Activated naive CD8-positive, alpha-beta T cell (primary cell): ENCODE measurements at regions not wholly inside any gene's neighbourhood (a gene's known extent, or its start where the extent isn't known, plus 50 kb on each side); places are given as distances from the start of the nearest gene placed in this dataset.

Experiments
- H3K27ac Mint-ChIP-seq: one replicate; pipeline ENCODE4 v1.8.0; 2021; ENCODE audit warnings: mixed read lengths
- H3K27me3 Mint-ChIP-seq: one replicate; pipeline ENCODE4 v1.8.0; 2021; ENCODE audit warnings: mixed read lengths
- H3K36me3 Mint-ChIP-seq: one replicate; pipeline ENCODE4 v1.8.0; 2021; ENCODE audit warnings: mixed read lengths
- H3K4me1 Mint-ChIP-seq: one replicate; pipeline ENCODE4 v1.8.0; 2021; ENCODE audit warnings: low read depth, mixed read lengths
- H3K4me3 Mint-ChIP-seq: one replicate; pipeline ENCODE4 v1.8.0; 2021; ENCODE audit warnings: mild to moderate bottlenecking, mixed read lengths
- H3K9me3 Mint-ChIP-seq: one replicate; pipeline ENCODE4 v1.8.0; 2021; ENCODE audit warnings: low read depth, mixed read lengths

GRCh38 chrX:40272141-40272540 lies 174.4 kb upstream of the BCOR start:
- H3K36me3 Mint-ChIP-seq, result no peaks in the 10 kb centered on the region
- no peaks in the 10 kb centered on the region for H3K27me3 Mint-ChIP-seq
- no peak overlapping the region for H3K4me3 Mint-ChIP-seq
- H3K4me1 Mint-ChIP-seq, result peaks cover 2% of the 10 kb centered on the region
- H3K27ac Mint-ChIP-seq, result no peak overlapping the region
- H3K9me3 Mint-ChIP-seq, result no peaks in the 10 kb centered on the region

GRCh38 chrX:40268188-40268520 lies 170.4 kb upstream of the BCOR start:
- H3K4me3 Mint-ChIP-seq, result no peak overlapping the region
- no peaks in the 10 kb centered on the region for H3K27me3 Mint-ChIP-seq
- H3K4me1 Mint-ChIP-seq, result peaks cover 7% of the 10 kb centered on the region
- H3K9me3 Mint-ChIP-seq, result no peaks in the 10 kb centered on the region
- no peak overlapping the region for H3K27ac Mint-ChIP-seq
- no peaks in the 10 kb centered on the region for H3K36me3 Mint-ChIP-seq

DNA sequence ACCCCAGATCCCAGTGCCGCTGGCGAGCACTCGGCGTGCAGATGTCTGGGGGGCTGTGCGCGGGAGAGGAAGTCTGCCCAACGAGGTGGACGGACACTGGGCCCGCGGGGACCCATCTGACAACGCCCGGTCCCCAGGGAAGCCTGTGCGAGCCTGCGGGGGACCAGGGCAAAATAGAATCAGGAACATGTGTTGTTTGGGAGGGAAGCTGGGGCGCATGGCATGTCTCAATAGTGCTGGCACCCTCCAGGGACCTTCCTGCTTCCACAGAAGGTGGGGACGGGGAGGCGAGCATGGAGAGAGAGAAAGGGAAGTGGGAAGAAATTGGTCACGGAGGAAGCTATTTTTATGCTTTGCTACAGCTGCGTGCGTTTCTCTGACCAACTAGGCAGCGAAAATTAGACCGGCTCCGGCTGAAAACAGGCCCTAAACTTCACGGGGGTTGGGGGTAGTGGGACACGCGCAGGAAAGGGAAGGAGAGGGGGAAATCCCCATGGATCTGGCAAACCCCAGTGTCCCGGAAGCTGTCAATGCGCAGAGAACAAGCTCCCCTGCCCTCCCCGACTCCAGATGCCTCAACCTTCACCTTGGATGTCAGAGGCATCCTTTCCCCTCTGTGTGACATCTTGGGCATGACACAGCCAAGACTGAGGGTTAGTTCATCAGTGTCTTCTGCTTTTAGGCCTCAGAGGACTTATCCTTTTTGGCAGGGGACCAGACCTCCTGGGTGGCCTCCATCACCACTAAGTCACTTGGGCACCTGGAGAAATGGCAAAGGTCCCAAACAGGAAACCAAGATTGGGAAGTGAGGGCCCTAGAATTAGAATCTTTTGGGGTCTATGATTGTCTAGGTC lies 169.8 kb upstream of the BCOR start:
- no peaks in the 10 kb centered on the region for H3K27me3 Mint-ChIP-seq
- peak overlapping the region; percentile 31 for H3K4me3 Mint-ChIP-seq
- H3K36me3 Mint-ChIP-seq, result no peaks in the 10 kb centered on the region
- H3K9me3 Mint-ChIP-seq, result no peaks in the 10 kb centered on the region
- peaks cover 5% of the 10 kb centered on the region for H3K4me1 Mint-ChIP-seq
- no peak overlapping the region for H3K27ac Mint-ChIP-seq

- Mint-ChIP-seq H3K27me3 (no peaks in the 10 kb centered on the region), H3K36me3 (no peaks in the 10 kb centered on the region), H3K27ac (peak overlapping the region; percentile 34), H3K4me1 (peaks cover 5% of the 10 kb centered on the region), H3K9me3 (no peaks in the 10 kb centered on the region), H3K4me3 (peak overlapping the region; percentile 73)
Observed at GRCh38 chrX:40266490-40267333, 169.0 kb upstream of the BCOR start.

GRCh38 chrX:40265936-40266335 lies 168.2 kb upstream of the BCOR start:
- no peaks in the 10 kb centered on the region for H3K9me3 Mint-ChIP-seq
- H3K4me1 Mint-ChIP-seq, result peaks cover 5% of the 10 kb centered on the region
- H3K4me3 Mint-ChIP-seq, result peak overlapping the region; percentile 73
- no peaks in the 10 kb centered on the region for H3K36me3 Mint-ChIP-seq
- no peaks in the 10 kb centered on the region for H3K27me3 Mint-ChIP-seq
- H3K27ac Mint-ChIP-seq, result no peak overlapping the region

DNA sequence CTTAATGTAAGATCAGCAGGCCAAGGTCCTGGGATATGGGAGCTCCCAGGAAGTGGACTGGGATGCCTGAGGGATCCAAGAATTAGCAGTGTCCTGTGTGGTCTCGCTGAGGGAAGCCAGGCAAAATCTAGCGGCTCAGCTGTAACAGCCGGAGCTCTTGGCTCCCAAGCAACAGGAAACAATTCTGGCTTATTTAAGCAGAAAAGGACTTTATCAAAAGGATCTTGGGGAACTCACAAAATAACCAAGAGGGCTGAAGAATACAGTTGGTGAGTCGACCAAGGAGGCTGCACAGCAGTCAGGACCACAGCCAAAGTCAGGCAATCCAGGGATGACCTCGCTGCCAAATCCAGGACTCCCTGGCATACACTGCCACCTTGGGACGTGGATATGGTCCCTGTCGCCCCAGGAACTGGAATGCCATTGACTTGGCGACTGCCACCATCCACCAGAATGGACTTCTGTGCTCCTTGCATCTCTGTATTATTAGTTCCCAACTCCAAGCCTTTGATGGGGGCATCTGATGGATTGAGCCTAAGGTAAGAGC lies 165.3 kb upstream of the BCOR start:
- no peaks in the 10 kb centered on the region for H3K27me3 Mint-ChIP-seq
- H3K4me3 Mint-ChIP-seq, result no peak overlapping the region
- H3K9me3 Mint-ChIP-seq, result no peaks in the 10 kb centered on the region
- H3K36me3 Mint-ChIP-seq, result no peaks in the 10 kb centered on the region
- H3K27ac Mint-ChIP-seq, result no peak overlapping the region
- peaks cover 5% of the 10 kb centered on the region for H3K4me1 Mint-ChIP-seq

DNA sequence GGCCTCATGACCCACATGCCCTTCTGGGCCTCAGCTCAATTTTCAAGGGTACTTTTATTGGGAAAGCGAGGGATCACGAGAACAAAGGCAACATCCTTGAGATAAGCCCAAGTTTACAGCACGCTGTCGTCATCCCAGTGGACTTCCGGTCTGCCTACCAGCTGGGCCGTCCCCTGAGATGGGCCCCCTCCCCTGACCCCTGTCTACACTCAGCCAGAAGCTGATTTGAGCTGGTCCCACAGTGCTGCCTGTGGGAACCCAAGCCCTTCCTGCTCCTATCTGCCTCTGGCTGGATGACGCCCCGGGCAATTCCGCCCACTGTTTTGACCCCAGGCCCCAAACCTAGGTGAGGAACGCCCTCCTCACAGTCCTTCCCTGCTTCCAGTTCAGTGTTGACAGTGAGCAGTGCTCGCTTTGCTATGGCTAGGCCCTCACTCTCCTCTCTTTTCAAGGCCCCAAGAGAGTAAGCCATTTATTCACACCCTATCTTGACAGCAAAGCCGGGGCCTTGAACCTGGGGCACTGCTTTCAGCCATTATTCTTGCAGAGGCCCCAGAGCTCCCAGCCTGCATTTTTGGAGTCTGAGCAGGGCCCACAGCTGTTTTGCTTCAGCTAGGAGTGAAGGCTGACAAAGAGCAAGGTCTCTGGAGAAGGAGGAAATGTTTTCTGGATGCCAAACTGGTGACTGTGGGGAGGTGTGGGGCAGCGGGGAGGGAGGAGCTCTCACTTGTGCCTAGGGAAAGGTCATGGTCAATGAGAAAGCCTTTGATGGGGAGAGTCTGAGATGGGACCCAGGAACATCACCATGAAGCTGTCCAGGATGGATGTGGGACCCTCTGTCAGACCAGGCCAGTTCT lies 164.6 kb upstream of the BCOR start:
- H3K4me3 Mint-ChIP-seq, result no peak overlapping the region
- H3K36me3 Mint-ChIP-seq, result no peaks in the 10 kb centered on the region
- no peaks in the 10 kb centered on the region for H3K9me3 Mint-ChIP-seq
- H3K27ac Mint-ChIP-seq, result no peak overlapping the region
- peaks cover 5% of the 10 kb centered on the region for H3K4me1 Mint-ChIP-seq
- no peaks in the 10 kb centered on the region for H3K27me3 Mint-ChIP-seq

- Mint-ChIP-seq H3K4me1 (peaks cover 3% of the 10 kb centered on the region), H3K36me3 (no peaks in the 10 kb centered on the region), H3K27ac (no peak overlapping the region), H3K4me3 (no peak overlapping the region), H3K27me3 (no peaks in the 10 kb centered on the region), H3K9me3 (no peaks in the 10 kb centered on the region)
Observed at GRCh38 chrX:40261833-40262156, 164.0 kb upstream of the BCOR start.

- no peaks in the 10 kb centered on the region for H3K27me3 Mint-ChIP-seq
- H3K9me3 Mint-ChIP-seq, result no peaks in the 10 kb centered on the region
- no peak overlapping the region for H3K27ac Mint-ChIP-seq
- no peaks in the 10 kb centered on the region for H3K36me3 Mint-ChIP-seq
- H3K4me1 Mint-ChIP-seq, result no peaks in the 10 kb centered on the region
- no peak overlapping the region for H3K4me3 Mint-ChIP-seq
Observed at GRCh38 chrX:40260146-40260747, 162.5 kb upstream of the BCOR start.

DNA sequence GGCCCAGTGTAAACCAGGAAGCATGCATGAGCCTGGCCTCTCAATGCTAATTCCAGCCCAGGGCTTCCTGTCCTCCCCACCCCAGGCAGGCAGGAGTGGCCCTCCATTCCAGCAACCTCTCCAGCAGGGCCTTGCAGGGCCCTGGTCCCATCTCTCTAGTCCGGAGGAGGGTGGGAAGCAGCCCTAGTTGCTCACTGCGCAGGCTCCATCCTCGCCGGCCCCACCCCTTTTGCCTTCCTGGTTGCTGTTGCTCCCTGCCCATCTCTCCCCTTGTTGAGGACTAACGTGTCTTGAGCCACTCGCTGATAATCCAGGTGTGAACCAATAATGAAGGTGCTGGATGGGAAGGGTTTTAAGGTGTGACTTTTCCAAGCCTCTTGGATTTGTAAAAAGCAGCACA lies 161.2 kb upstream of the BCOR start:
- Mint-ChIP-seq H3K9me3 (no peaks in the 10 kb centered on the region), H3K4me1 (no peaks in the 10 kb centered on the region), H3K4me3 (no peak overlapping the region), H3K36me3 (no peaks in the 10 kb centered on the region), H3K27me3 (no peaks in the 10 kb centered on the region), H3K27ac (no peak overlapping the region)

DNA sequence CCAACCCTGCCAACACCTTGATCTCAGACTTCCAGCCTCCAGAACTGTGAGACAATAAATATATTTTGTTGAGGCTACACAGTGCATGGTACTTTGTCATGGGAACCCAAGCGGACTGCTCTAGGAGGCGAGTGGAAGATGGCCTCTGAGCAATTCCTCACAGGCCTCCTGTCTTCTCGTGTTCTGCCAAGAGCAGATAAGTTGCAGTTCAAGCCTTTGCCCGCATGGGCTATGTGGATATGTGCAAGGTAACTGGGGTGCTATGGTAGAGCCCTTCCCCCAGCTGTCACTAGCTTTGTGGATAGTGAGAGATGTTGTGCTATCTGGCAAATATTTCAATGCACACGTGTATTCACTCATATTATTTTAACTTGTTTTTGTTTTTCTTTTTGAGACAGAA lies 156.0 kb upstream of the BCOR start:
- no peaks in the 10 kb centered on the region for H3K36me3 Mint-ChIP-seq
- no peaks in the 10 kb centered on the region for H3K4me1 Mint-ChIP-seq
- no peak overlapping the region for H3K4me3 Mint-ChIP-seq
- H3K27ac Mint-ChIP-seq, result no peak overlapping the region
- no peaks in the 10 kb centered on the region for H3K9me3 Mint-ChIP-seq
- no peaks in the 10 kb centered on the region for H3K27me3 Mint-ChIP-seq

- H3K9me3 Mint-ChIP-seq, result no peaks in the 10 kb centered on the region
- H3K4me1 Mint-ChIP-seq, result peaks cover 9% of the 10 kb centered on the region
- H3K36me3 Mint-ChIP-seq, result no peaks in the 10 kb centered on the region
- no peaks in the 10 kb centered on the region for H3K27me3 Mint-ChIP-seq
- H3K27ac Mint-ChIP-seq, result no peak overlapping the region
- H3K4me3 Mint-ChIP-seq, result no peak overlapping the region
Observed at GRCh38 chrX:40249582-40249981, 151.8 kb upstream of the BCOR start.

DNA sequence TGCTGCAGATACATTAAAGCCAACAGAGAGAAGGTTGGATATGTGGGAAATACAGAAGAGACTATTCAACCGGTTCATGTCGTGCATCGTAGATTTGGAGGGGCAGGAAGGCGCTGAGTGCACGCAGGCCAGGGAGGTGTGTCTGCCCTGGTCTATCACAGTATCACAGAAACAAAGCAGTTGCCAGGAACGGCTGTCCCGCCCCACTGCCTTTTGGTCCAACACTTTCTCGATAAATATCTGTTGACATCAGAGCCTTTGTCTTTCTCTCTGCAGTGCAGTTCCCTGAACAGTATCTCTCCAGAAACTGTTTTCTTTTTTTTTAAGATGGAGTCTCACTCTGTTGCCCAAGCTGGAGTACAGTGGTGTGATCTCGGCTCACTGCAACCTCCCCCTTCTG lies 151.1 kb upstream of the BCOR start:
- Mint-ChIP-seq H3K4me1 (peaks cover 9% of the 10 kb centered on the region), H3K36me3 (no peaks in the 10 kb centered on the region), H3K27ac (no peak overlapping the region), H3K27me3 (no peaks in the 10 kb centered on the region), H3K9me3 (no peaks in the 10 kb centered on the region), H3K4me3 (no peak overlapping the region)

DNA sequence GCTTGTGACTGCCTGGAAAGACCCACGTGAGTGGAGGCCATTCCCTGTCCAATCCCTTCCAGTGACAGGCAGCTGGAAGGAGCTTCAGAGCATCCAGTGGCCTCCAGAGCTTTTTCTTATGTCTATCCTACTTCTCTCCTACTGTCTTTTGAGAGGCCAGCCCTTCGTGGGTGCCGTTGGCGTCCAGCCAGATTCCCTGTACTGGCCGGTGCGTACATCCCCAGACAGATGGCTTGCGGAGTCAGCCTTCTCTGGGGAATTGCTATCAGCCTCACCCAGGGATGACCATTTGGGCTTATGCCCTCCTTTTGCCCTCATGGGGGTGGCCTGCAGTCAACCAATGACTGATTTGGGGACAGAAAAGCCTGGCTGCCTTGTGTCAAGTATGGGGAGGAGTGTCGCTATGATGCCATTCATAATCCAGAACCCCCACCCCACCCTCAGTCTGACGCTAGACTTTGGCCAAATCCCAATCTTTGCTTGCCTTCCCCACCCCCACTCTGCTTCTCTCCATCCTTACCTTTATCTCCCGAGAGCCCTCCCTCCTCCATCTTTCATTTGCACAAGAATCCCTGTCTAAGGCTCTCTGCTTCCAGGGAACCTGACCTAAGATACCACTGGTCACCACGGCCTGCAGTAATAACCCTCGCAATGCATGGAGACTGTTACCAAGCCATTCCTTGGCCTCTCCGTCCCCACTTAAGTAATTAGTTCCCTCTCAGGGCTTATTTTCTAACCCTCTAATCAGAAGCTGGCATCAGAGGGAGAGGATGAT lies 150.3 kb upstream of the BCOR start:
- H3K4me3 Mint-ChIP-seq, result no peak overlapping the region
- no peaks in the 10 kb centered on the region for H3K36me3 Mint-ChIP-seq
- H3K27me3 Mint-ChIP-seq, result no peaks in the 10 kb centered on the region
- peaks cover 9% of the 10 kb centered on the region for H3K4me1 Mint-ChIP-seq
- no peaks in the 10 kb centered on the region for H3K9me3 Mint-ChIP-seq
- H3K27ac Mint-ChIP-seq, result no peak overlapping the region
